B cell (primary cell): ENCODE measurements at regions not wholly inside any gene's neighbourhood (a gene's known extent, or its start where the extent isn't known, plus 50 kb on each side); places are given as distances from the start of the nearest gene placed in this dataset.

Experiments
- ATAC-seq: fragments of 200-7000 bp; cut with Tn5 transposase; one replicate; pipeline ENCODE4 v1.10.0; 2021; ENCODE audit warnings: low read depth, mild to moderate bottlenecking, moderate number of reproducible peaks, moderate library complexity
- CTCF ChIA-PET: fragments of 350-600 bp; sonication (Branson Sonifier 250); formaldehyde crosslinking; loops from one replicate; lab custom pipeline; 2021; ENCODE audit warnings: antibody characterized with exemption, inconsistent platforms; lab: Charles Lee
- POLR2A ChIA-PET: fragments of 350-600 bp; sonication (Branson Sonifier 250); formaldehyde crosslinking; loops from one replicate; lab custom pipeline; 2021; ENCODE audit warnings: antibody characterized with exemption; lab: Charles Lee
- DNase-seq: peaks from one replicate; pipeline ENCODE4 v3.0.0; 2013
- H2AFZ ChIP-seq: 2 replicates; pipeline ENCODE4 v1.6.1; 2012; ENCODE audit warnings: mild to moderate bottlenecking, low read depth, low read length; ENCODE audit not compliant: insufficient read depth, poor library complexity, severe bottlenecking
- H3K27ac ChIP-seq, 2 donors: 1 replicate in 1 of 2; 2 replicates in 1 of 2; pipeline ENCODE4 v1.5.1; 2012 to 2013; ENCODE audit warnings: low read length in 2 of 2, mild to moderate bottlenecking in 2 of 2, moderate library complexity in 1 of 2
- H3K27me3 ChIP-seq, 4 experiments: fragments of 200-600 bp in 1 of 4; sonication (generic) in 1 of 4; replicated peaks in 1 of 4; 1 replicate in 2 of 4; 2 replicates in 2 of 4; pipeline versions ENCODE4 v1.6.1 to v1.7.0; 2013 to 2016; ENCODE audit warnings: low read length in 3 of 4, mild to moderate bottlenecking in 2 of 4, mixed read lengths in 1 of 4, moderate library complexity in 1 of 4; ENCODE audit not compliant: insufficient read depth in 4 of 4, control insufficient read depth in 3 of 4; ENCODE audit errors: control extremely low read depth in 1 of 4
- H3K36me3 ChIP-seq, 2 experiments: replicated peaks in 1 of 2; 1 replicate in 1 of 2; 2 replicates in 1 of 2; pipeline versions ENCODE4 v1.6.1 to v1.7.1; 2013; ENCODE audit warnings: low read length in 1 of 2; ENCODE audit not compliant: insufficient read depth in 2 of 2, control insufficient read depth in 1 of 2; ENCODE audit errors: control extremely low read depth in 1 of 2, extremely low read depth in 1 of 2
- H3K4me1 ChIP-seq, 2 donors: fragments of 200-600 bp in 1 of 2; sonication (generic) in 1 of 2; 1 replicate in 1 of 2; 2 replicates in 1 of 2; pipeline versions ENCODE4 v1.5.1 to v1.6.1; 2013 to 2017; ENCODE audit warnings: low read length in 2 of 2; ENCODE audit not compliant: control insufficient read depth in 2 of 2, insufficient read depth in 2 of 2
- H3K4me2 ChIP-seq: replicated peaks from 2 replicates; pipeline ENCODE3; 2012; ENCODE audit warnings: mild to moderate bottlenecking, low read depth, low read length; ENCODE audit not compliant: poor library complexity, severe bottlenecking
- H3K4me3 ChIP-seq, 5 experiments: fragments of 200-600 bp in 1 of 5; sonication (generic) in 1 of 5; 1 replicate in 3 of 5; 2 replicates in 2 of 5; pipeline versions ENCODE4 v1.5.1 to v1.7.0; 2011 to 2016; ENCODE audit warnings: low read length in 4 of 5, mild to moderate bottlenecking in 4 of 5, low read depth in 2 of 5, control low read depth in 1 of 5, moderate library complexity in 1 of 5; ENCODE audit not compliant: insufficient read depth in 1 of 5; ENCODE audit errors: control extremely low read depth in 1 of 5, extremely low read depth in 1 of 5
- H3K79me2 ChIP-seq: fragments of 200-600 bp; sonication (generic); one replicate; pipeline ENCODE4 v1.6.0; 2016; ENCODE audit warnings: low read length; ENCODE audit not compliant: control insufficient read depth, insufficient read depth
- H3K9ac ChIP-seq: fragments of 200-600 bp; sonication (generic); 2 replicates; pipeline ENCODE4 v1.6.1; 2017; ENCODE audit warnings: mild to moderate bottlenecking, low read length, moderate library complexity
- H3K9me3 ChIP-seq, 3 donors: one replicate each; pipeline versions ENCODE4 v1.6.1 to v1.7.1; 2013; ENCODE audit warnings: low read length in 2 of 3; ENCODE audit not compliant: control insufficient read depth in 2 of 3, insufficient read depth in 1 of 3; ENCODE audit errors: control extremely low read depth in 1 of 3
- H4K20me1 ChIP-seq: 2 replicates; pipeline ENCODE4 v1.6.0; 2012; ENCODE audit warnings: mild to moderate bottlenecking, low read length; ENCODE audit not compliant: insufficient read depth, control insufficient read depth, poor library complexity, severe bottlenecking
- H3K27ac Mint-ChIP-seq: one replicate; pipeline ENCODE4 v1.8.0; 2021; ENCODE audit warnings: mixed read lengths
- H3K27me3 Mint-ChIP-seq: one replicate; pipeline ENCODE4 v1.8.0; 2021; ENCODE audit warnings: mixed read lengths
- H3K4me1 Mint-ChIP-seq: one replicate; pipeline ENCODE4 v1.8.0; 2021; ENCODE audit warnings: mixed read lengths
- H3K4me3 Mint-ChIP-seq: one replicate; pipeline ENCODE4 v1.8.0; 2021; ENCODE audit warnings: mixed read lengths
- H3K9me3 Mint-ChIP-seq: one replicate; pipeline ENCODE4 v1.8.0; 2022; ENCODE audit warnings: mixed read lengths; ENCODE audit not compliant: insufficient read depth
- CTCF ChIP-seq: fragments of 200-600 bp; IDR thresholded peaks from one replicate; pipeline ENCODE4 v1.8.0; 2022; ENCODE audit warnings: antibody characterized with exemption, mild to moderate bottlenecking
- EZH2 ChIP-seq: IDR thresholded peaks from 2 replicates; pipeline ENCODE4 v1.6.1; 2012; ENCODE audit warnings: borderline replicate concordance, low read depth, mild to moderate bottlenecking, moderate library complexity, low read length; ENCODE audit not compliant: insufficient read depth, poor library complexity, severe bottlenecking
- WGBS: methylation state at CpG from one replicate; pipeline ENCODE4 v1.1.5; 2013; ENCODE audit warnings: missing lambda C conversion rate; ENCODE audit not compliant: insufficient coverage; 5-methylcytosine and 5-hydroxymethylcytosine counted together
- intact Hi-C: fragments of 100-400 bp; cut with micrococcal nuclease; formaldehyde crosslinking; loops from one replicate; pipeline ENCODE4 v1.10.0; 2022

- 84% methylated on average over 5 of the region's 5 CpGs for WGBS
- DNase-seq (no peak), ATAC-seq (no peak)
- H3K79me2 ChIP-seq, result no peaks in the 10 kb centered on the region
- no peaks in the 10 kb centered on the region for H3K9me3 ChIP-seq
- H2AFZ ChIP-seq, result no peak overlapping the region
- no peaks in the 10 kb centered on the region for H3K4me1 ChIP-seq
- H3K4me2 ChIP-seq, result no peak overlapping the region
- H4K20me1 ChIP-seq, result no peaks in the 10 kb centered on the region
- H3K36me3 ChIP-seq, result no peaks in the 10 kb centered on the region
- H3K27me3 Mint-ChIP-seq, result peaks cover 12% of the 10 kb centered on the region
- H3K27ac ChIP-seq, result no peak overlapping the region
- H3K4me1 Mint-ChIP-seq, result no peaks in the 10 kb centered on the region
- intact Hi-C loops, result no loop called here
- ChIA-PET POLR2A (no interaction called here), CTCF (no interaction called here)
- TF ChIP-seq CTCF (no peak), EZH2 (no peak)
- no peak overlapping the region for H3K4me3 ChIP-seq
- H3K27me3 ChIP-seq, result no peaks in the 10 kb centered on the region
- no peaks in the 10 kb centered on the region for H3K9me3 Mint-ChIP-seq
- H3K4me3 Mint-ChIP-seq, result no peak overlapping the region
- no peak overlapping the region for H3K27ac Mint-ChIP-seq
- H3K9ac ChIP-seq, result no peak overlapping the region
These were observed 89.9 kb upstream of the PPP1R3A start for GRCh38 chr7:114008696-114009095.

- TF ChIP-seq CTCF, result no peak
- TF ChIP-seq EZH2, result no peak
- WGBS, result no CpG with 5 or more reads among the region's 2 CpGs
- Histone ChIP-seq H3K4me3 (no peak overlapping the region), H3K36me3 (no peaks in the 10 kb centered on the region), H2AFZ (no peak overlapping the region), H3K9me3 (peaks cover 0 to under 1% (median 0%) of the 10 kb centered on the region in 3 donors), H3K79me2 (no peaks in the 10 kb centered on the region), H4K20me1 (no peaks in the 10 kb centered on the region), H3K27me3 (no peaks in the 10 kb centered on the region), H3K9ac (no peak overlapping the region), H3K4me1 (no peaks in the 10 kb centered on the region), H3K27ac (no peak overlapping the region), H3K4me2 (no peak overlapping the region)
- intact Hi-C loops, result no loop called here
- no peak for ATAC-seq
- peaks cover 7% of the 10 kb centered on the region for H3K27me3 Mint-ChIP-seq
- H3K4me3 Mint-ChIP-seq, result no peak overlapping the region
- CTCF ChIA-PET, result no interaction called here
- peaks cover 1% of the 10 kb centered on the region for H3K9me3 Mint-ChIP-seq
- POLR2A ChIA-PET, result no interaction called here
- H3K27ac Mint-ChIP-seq, result no peak overlapping the region
- no peaks in the 10 kb centered on the region for H3K4me1 Mint-ChIP-seq
- no peak for DNase-seq
These were observed 88.6 kb upstream of the PPP1R3A start for GRCh38 chr7:114007386-114007785.
